Astrocyte of the cerebellum (primary cell): ENCODE measurements at regions not wholly inside any gene's neighbourhood (a gene's known extent, or its start where the extent isn't known, plus 50 kb on each side); places are given as distances from the start of the nearest gene placed in this dataset.

Experiments
- DNase-seq: peaks from one replicate; pipeline ENCODE4 v3.0.0-alpha.2; 2011; ENCODE audit warnings: low read depth
- H3K4me3 ChIP-seq: 2 replicates; pipeline ENCODE4 v1.5.1; 2011; ENCODE audit warnings: mild to moderate bottlenecking, low read depth, low read length, moderate library complexity
- in situ Hi-C: cut with HindIII; loops from 2 replicates; pipeline ENCODE4 v1.10.0; 2017; ENCODE audit warnings: low sequenced_read_pairs
- TF ChIP-seq, protein P1 (sequence below): IDR thresholded peaks from 2 replicates; pipeline ENCODE4 v1.5.1; 2012; ENCODE audit warnings: low read length, low read depth, moderate library complexity, mild to moderate bottlenecking; ENCODE audit errors: missing control alignments

- TF ChIP-seq, protein P1, sequence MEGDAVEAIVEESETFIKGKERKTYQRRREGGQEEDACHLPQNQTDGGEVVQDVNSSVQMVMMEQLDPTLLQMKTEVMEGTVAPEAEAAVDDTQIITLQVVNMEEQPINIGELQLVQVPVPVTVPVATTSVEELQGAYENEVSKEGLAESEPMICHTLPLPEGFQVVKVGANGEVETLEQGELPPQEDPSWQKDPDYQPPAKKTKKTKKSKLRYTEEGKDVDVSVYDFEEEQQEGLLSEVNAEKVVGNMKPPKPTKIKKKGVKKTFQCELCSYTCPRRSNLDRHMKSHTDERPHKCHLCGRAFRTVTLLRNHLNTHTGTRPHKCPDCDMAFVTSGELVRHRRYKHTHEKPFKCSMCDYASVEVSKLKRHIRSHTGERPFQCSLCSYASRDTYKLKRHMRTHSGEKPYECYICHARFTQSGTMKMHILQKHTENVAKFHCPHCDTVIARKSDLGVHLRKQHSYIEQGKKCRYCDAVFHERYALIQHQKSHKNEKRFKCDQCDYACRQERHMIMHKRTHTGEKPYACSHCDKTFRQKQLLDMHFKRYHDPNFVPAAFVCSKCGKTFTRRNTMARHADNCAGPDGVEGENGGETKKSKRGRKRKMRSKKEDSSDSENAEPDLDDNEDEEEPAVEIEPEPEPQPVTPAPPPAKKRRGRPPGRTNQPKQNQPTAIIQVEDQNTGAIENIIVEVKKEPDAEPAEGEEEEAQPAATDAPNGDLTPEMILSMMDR: no peak
- in situ Hi-C loops: no loop called here
- no peak overlapping the region for H3K4me3 ChIP-seq
- peak; percentile 18 for DNase-seq
Observed at GRCh38 chr18:1053331-1054315, 149.0 kb downstream of the ADCYAP1 start.

GRCh38 chr18:1056404-1056803, 151.7 kb downstream of the ADCYAP1 start:
- H3K4me3 ChIP-seq: no peak overlapping the region
- no peak for DNase-seq
- in situ Hi-C loops: no loop called here
- TF ChIP-seq, protein P1: no peak

GRCh38 chr18:1057367-1057766, 152.7 kb downstream of the ADCYAP1 start:
- in situ Hi-C loops: no loop called here
- no peak for DNase-seq
- TF ChIP-seq, protein P1: no peak
- H3K4me3 ChIP-seq: no peak overlapping the region

DNA sequence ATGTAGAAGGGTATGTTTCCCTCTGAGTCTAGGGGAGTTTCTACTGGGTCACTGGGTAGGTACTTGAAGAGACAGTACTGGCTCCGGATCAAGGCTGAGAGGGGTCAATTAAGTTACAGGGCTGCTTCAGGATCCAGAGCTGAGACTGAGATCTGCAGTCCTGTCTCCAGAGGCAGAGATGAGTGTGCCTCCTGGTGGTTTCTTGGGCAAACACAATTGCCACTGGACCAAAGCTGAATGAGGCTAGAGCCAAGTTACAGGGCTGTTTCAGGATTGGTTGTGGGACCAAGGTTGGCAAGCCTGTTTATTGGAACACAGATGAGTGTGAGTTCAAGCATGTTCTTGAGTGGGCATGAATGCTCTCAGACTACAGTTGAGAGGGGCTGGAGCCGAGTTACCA, 157.9 kb downstream of the ADCYAP1 start:
- in situ Hi-C loops: no loop called here
- DNase-seq: no peak
- no peak overlapping the region for H3K4me3 ChIP-seq
- TF ChIP-seq, protein P1: no peak

DNA sequence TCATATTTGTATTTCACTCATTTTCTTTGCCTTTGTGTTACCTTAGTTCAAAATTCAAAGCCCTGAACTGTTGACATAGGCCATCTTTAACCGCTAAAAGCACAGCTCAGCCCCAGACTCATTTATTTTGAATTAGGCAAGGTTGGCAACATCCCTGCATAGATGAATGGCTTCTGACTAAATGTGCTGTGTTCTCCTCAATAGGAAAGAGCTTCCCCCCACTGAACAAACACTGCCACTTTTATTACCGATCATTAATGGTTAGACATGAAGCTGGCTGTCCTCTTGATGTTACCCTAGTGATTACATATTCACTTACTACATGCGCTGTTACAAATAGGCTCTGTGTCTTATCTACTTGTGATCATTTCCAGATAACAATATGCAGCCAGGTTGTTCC, 170.7 kb downstream of the ADCYAP1 start:
- H3K4me3 ChIP-seq: no peak overlapping the region
- DNase-seq: no peak
- in situ Hi-C loops: no loop called here
- TF ChIP-seq, protein P1: no peak

GRCh38 chr18:1075876-1076275, 171.2 kb downstream of the ADCYAP1 start:
- in situ Hi-C loops: no loop called here
- no peak overlapping the region for H3K4me3 ChIP-seq
- TF ChIP-seq, protein P1: no peak
- DNase-seq: no peak
